ENCODE measurements at regions not wholly inside any gene's neighbourhood (a gene's known extent, or its start where the extent isn't known, plus 50 kb on each side); places are given as distances from the start of the nearest gene placed in this dataset.

DNA sequence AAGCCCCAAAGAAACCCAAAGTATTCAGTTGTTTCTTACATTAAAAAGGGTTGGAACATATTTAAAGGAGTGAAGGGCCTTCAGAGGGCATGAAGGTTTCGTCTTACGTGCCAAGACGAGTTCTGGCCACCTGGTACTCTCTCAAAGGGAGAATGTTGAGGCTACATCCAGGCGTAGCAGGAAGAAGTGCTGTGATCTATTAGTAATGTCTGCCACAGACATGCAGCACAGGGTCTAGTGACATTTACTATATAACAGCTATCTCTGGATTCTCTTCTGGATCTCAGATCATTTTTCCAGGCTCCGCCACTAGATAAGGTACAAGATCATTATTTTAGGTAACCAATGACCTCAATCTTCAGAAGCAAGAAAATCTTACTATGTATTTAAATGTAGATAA lies 76.5 kb upstream of the ARID5B start:
- Histone ChIP-seq H3K4me1 (peaks cover 5% of the 10 kb centered on the region), H3K27me3 (replicated peaks; ENCODE audit: control insufficient read depth, insufficient read depth, low read length) (no peaks in the 10 kb centered on the region), H3K4me3 (ENCODE audit: low read depth, low read length) (no peak overlapping the region), H3K9me3 (no peaks in the 10 kb centered on the region), H3K36me3 (ENCODE audit: control insufficient read depth, insufficient read depth, low read length) (peaks cover 1% of the 10 kb centered on the region; the same call in 1 of the 2 replicates)
- H3K27me3 Mint-ChIP-seq (ENCODE audit: insufficient read depth, unreplicated experiment) = no peaks in the 10 kb centered on the region
- TF ChIP-seq, protein P1, sequence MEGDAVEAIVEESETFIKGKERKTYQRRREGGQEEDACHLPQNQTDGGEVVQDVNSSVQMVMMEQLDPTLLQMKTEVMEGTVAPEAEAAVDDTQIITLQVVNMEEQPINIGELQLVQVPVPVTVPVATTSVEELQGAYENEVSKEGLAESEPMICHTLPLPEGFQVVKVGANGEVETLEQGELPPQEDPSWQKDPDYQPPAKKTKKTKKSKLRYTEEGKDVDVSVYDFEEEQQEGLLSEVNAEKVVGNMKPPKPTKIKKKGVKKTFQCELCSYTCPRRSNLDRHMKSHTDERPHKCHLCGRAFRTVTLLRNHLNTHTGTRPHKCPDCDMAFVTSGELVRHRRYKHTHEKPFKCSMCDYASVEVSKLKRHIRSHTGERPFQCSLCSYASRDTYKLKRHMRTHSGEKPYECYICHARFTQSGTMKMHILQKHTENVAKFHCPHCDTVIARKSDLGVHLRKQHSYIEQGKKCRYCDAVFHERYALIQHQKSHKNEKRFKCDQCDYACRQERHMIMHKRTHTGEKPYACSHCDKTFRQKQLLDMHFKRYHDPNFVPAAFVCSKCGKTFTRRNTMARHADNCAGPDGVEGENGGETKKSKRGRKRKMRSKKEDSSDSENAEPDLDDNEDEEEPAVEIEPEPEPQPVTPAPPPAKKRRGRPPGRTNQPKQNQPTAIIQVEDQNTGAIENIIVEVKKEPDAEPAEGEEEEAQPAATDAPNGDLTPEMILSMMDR (IDR thresholded peaks at IDR 0.05; ENCODE audit: insufficient read depth in 1 of 2, low read depth in 1 of 2, low read length in 1 of 2, severe bottlenecking in 1 of 2, unreplicated experiment in 1 of 2) = no peak
- no peak for DNase-seq
- peaks cover 10% of the 10 kb centered on the region for H3K9me3 Mint-ChIP-seq (ENCODE audit: unreplicated experiment)
- POLR2A ChIA-PET = no interaction called here
- H3K4me1 Mint-ChIP-seq (ENCODE audit: low read depth, unreplicated experiment) = peaks cover 30% of the 10 kb centered on the region
- no peaks in the 10 kb centered on the region for H3K36me3 Mint-ChIP-seq (ENCODE audit: insufficient read depth, unreplicated experiment)
- no peak overlapping the region for H3K4me3 Mint-ChIP-seq (ENCODE audit: unreplicated experiment)
- no TSS peak for BruUV-seq (replicated peaks)
- CTCF ChIA-PET = no interaction called here
- intact Hi-C loops (cut with micrococcal nuclease; ENCODE audit: unreplicated experiment) = no loop called here
- H3K27ac Mint-ChIP-seq (ENCODE audit: unreplicated experiment) = no peak overlapping the region

DNA sequence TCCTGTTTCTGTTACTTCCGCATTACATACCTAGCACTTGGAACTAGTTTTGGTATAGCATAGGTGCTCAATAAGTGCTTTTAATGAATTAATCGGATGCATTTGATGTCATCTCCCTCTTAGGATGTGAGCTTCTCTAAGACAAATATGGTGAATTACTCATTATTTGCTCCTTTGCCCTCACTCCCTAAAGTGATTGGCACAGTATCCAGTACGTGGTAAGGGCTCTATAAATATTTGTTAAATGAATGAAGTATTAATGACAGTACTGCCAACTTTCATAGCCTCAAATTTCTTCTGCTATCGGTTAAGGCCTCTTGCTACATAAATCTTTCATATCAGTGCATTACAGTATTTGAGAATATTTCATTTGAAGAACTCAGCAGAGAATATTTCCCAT lies 75.9 kb upstream of the ARID5B start:
- Mint-ChIP-seq H3K9me3 (ENCODE audit: unreplicated experiment) (peaks cover 10% of the 10 kb centered on the region), H3K27me3 (ENCODE audit: insufficient read depth, unreplicated experiment) (no peaks in the 10 kb centered on the region), H3K27ac (ENCODE audit: unreplicated experiment) (no peak overlapping the region), H3K36me3 (ENCODE audit: insufficient read depth, unreplicated experiment) (no peaks in the 10 kb centered on the region), H3K4me3 (ENCODE audit: unreplicated experiment) (no peak overlapping the region), H3K4me1 (ENCODE audit: low read depth, unreplicated experiment) (peaks cover 31% of the 10 kb centered on the region)
- TF ChIP-seq, protein P1 (IDR thresholded peaks at IDR 0.05; ENCODE audit: insufficient read depth in 1 of 2, low read depth in 1 of 2, low read length in 1 of 2, severe bottlenecking in 1 of 2, unreplicated experiment in 1 of 2) = no peak
- peaks cover 1% of the 10 kb centered on the region; the same call in 1 of the 2 replicates for H3K36me3 ChIP-seq (ENCODE audit: control insufficient read depth, insufficient read depth, low read length)
- intact Hi-C loops (cut with micrococcal nuclease; ENCODE audit: unreplicated experiment) = no loop called here
- CTCF ChIA-PET = no interaction called here
- no peak for DNase-seq
- POLR2A ChIA-PET = no interaction called here
- H3K9me3 ChIP-seq = no peaks in the 10 kb centered on the region
- no peaks in the 10 kb centered on the region for H3K27me3 ChIP-seq (replicated peaks; ENCODE audit: control insufficient read depth, insufficient read depth, low read length)
- H3K4me1 ChIP-seq = peaks cover 11% of the 10 kb centered on the region
- H3K4me3 ChIP-seq (ENCODE audit: low read depth, low read length) = no peak overlapping the region
- no TSS peak for BruUV-seq (replicated peaks)

DNA sequence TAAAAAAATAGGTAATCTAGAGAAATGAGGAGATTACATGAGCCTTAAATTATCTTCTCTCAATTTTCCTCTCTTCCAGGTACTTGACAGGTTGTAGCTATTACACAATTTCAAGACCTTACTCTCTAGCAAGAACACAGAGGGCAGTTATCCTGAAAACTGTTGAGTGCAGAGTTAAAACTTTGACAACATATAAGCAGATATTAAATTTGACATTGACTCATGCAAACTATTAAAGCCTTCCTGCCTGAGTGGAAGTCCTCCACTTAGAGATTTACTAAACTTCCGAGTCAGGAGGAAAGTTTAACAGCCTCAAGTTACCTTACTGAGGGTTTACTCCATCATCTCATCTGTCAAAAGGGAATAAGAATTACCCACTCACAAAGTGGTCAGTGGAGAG lies 73.5 kb upstream of the ARID5B start:
- peaks cover 21% of the 10 kb centered on the region for H3K9me3 Mint-ChIP-seq (ENCODE audit: unreplicated experiment)
- TF ChIP-seq, protein P1 (IDR thresholded peaks at IDR 0.05; ENCODE audit: insufficient read depth in 1 of 2, low read depth in 1 of 2, low read length in 1 of 2, severe bottlenecking in 1 of 2, unreplicated experiment in 1 of 2) = no peak
- CTCF ChIA-PET = interaction anchor here (0.7 to 1.4 kb wide), 2 partner anchors 69 to 78 kb away, joined by 3 to 5 read pairs; no protein-coding TSS in a partner anchor
- H3K4me3 Mint-ChIP-seq (ENCODE audit: unreplicated experiment) = no peak overlapping the region
- H3K27ac Mint-ChIP-seq (ENCODE audit: unreplicated experiment) = no peak overlapping the region
- POLR2A ChIA-PET = interaction anchor here (0.6 kb wide), 1 partner anchor 79 kb away, joined by 3 read pairs; no protein-coding TSS in a partner anchor
- H3K36me3 Mint-ChIP-seq (ENCODE audit: insufficient read depth, unreplicated experiment) = no peaks in the 10 kb centered on the region
- peaks cover 6% of the 10 kb centered on the region; the same call in 1 of the 2 replicates for H3K9me3 ChIP-seq
- H3K27me3 ChIP-seq (replicated peaks; ENCODE audit: control insufficient read depth, insufficient read depth, low read length) = no peaks in the 10 kb centered on the region
- intact Hi-C loops (cut with micrococcal nuclease; ENCODE audit: unreplicated experiment) = no loop called here
- no peak for DNase-seq
- H3K4me1 Mint-ChIP-seq (ENCODE audit: low read depth, unreplicated experiment) = peaks cover 26% of the 10 kb centered on the region
- no TSS peak for BruUV-seq (replicated peaks)
- H3K27me3 Mint-ChIP-seq (ENCODE audit: insufficient read depth, unreplicated experiment) = no peaks in the 10 kb centered on the region
- no peak overlapping the region for H3K4me3 ChIP-seq (ENCODE audit: low read depth, low read length)
- peaks cover 1% of the 10 kb centered on the region; the same call in 1 of the 2 replicates for H3K36me3 ChIP-seq (ENCODE audit: control insufficient read depth, insufficient read depth, low read length)
- peaks cover 25% of the 10 kb centered on the region for H3K4me1 ChIP-seq
